Calu3 (cell line): ENCODE measurements at regions not wholly inside any gene's neighbourhood (a gene's known extent, or its start where the extent isn't known, plus 50 kb on each side); places are given as distances from the start of the nearest gene placed in this dataset.

Experiments used
- BruUV-seq: library from RNA; stranded (reverse); fragments of 400-500 nt; replicated peaks from 2 replicates; lab custom pipeline; 2021; lab: Mats Ljungman, UMichigan
- CTCF ChIA-PET: fragments of 300-600 bp; sonication (Branson Sonifier 250); formaldehyde crosslinking; loops from one replicate; lab custom pipeline; 2022; ENCODE audit warnings: antibody characterized with exemption; lab: Charles Lee
- DNase-seq: peaks from one replicate; pipeline ENCODE4 v3.0.0; 2022
- H3K27ac Mint-ChIP-seq: one replicate; pipeline ENCODE4 v1.8.0; 2022; ENCODE audit warnings: mixed read lengths; ENCODE audit not compliant: unreplicated experiment
- H3K27me3 Mint-ChIP-seq: one replicate; pipeline ENCODE4 v1.8.0; 2022; ENCODE audit warnings: mixed read lengths; ENCODE audit not compliant: unreplicated experiment
- H3K36me3 Mint-ChIP-seq: one replicate; pipeline ENCODE4 v1.8.0; 2022; ENCODE audit warnings: mild to moderate bottlenecking, moderate library complexity, mixed read lengths; ENCODE audit not compliant: insufficient read depth, unreplicated experiment
- H3K4me1 Mint-ChIP-seq: one replicate; pipeline ENCODE4 v1.8.0; 2022; ENCODE audit warnings: mild to moderate bottlenecking, low read depth, mixed read lengths; ENCODE audit not compliant: unreplicated experiment
- H3K4me3 Mint-ChIP-seq: one replicate; pipeline ENCODE4 v1.8.0; 2022; ENCODE audit warnings: mild to moderate bottlenecking, low read depth, moderate library complexity, mixed read lengths; ENCODE audit not compliant: unreplicated experiment
- H3K9me3 Mint-ChIP-seq: one replicate; pipeline ENCODE4 v1.8.0; 2022; ENCODE audit warnings: low read depth, mixed read lengths; ENCODE audit not compliant: unreplicated experiment
- CTCF ChIP-seq: fragments of 200-600 bp; IDR thresholded peaks from one replicate; pipeline ENCODE4 v1.8.0; 2022; ENCODE audit warnings: antibody characterized with exemption; ENCODE audit not compliant: unreplicated experiment
- intact Hi-C: fragments of 100-400 bp; cut with micrococcal nuclease; formaldehyde crosslinking; loops from one replicate; pipeline ENCODE4 v1.10.0; 2022; ENCODE audit not compliant: unreplicated experiment

DNA sequence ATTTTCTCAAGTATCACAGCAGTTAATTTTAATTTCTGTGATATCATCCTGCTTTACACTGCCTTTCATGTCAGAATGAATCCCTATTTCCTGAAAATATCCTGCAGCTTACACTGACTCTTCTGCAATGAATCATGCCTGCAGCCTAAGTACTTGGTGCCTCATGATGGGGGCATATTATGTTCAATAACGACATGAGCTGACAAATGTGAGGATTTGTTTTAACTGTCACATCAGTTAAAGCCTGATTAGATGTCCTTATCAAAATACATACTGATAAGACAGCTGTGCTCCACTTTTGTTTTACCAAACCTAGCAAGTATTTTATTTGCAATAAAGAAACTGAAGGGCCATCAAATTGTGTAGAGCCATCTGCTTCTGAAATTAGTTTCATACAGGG, 359.9 kb upstream of the AGA start:
- BruUV-seq: no TSS peak
- TF ChIP-seq CTCF: no peak
- Mint-ChIP-seq H3K27me3 (no peaks in the 10 kb centered on the region), H3K9me3 (no peaks in the 10 kb centered on the region), H3K27ac (no peak overlapping the region), H3K36me3 (no peaks in the 10 kb centered on the region), H3K4me3 (no peak overlapping the region), H3K4me1 (no peaks in the 10 kb centered on the region)
- DNase-seq: no peak
- CTCF ChIA-PET: no interaction called here
- intact Hi-C loops: no loop called here

DNA sequence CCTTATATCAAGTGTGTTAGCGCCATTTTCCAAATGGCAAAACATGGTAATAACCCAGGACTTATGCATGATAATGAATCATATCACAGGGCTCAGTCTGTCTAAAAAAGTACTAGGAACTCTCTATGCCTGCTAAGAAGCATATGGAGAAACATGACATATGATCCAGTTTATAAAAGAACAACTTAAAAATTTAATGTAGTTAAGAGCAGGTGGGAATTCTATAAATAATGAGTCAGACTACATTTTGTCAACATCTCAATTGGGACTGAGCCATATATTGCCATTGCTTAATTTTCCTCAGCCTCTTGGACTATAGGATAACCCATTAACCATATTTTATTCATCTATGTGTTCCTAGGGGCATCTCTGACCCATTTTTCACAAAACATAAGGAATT, 360.4 kb upstream of the AGA start:
- Mint-ChIP-seq H3K4me3 (no peak overlapping the region), H3K9me3 (no peaks in the 10 kb centered on the region), H3K36me3 (no peaks in the 10 kb centered on the region), H3K4me1 (no peaks in the 10 kb centered on the region), H3K27ac (no peak overlapping the region), H3K27me3 (no peaks in the 10 kb centered on the region)
- no TSS peak for BruUV-seq
- TF ChIP-seq CTCF: no peak
- intact Hi-C loops: no loop called here
- CTCF ChIA-PET: no interaction called here
- no peak for DNase-seq

GRCh38 chr4:177803151-177803550, 360.9 kb upstream of the AGA start:
- intact Hi-C loops: no loop called here
- no TSS peak for BruUV-seq
- H3K27me3 Mint-ChIP-seq: no peaks in the 10 kb centered on the region

DNA sequence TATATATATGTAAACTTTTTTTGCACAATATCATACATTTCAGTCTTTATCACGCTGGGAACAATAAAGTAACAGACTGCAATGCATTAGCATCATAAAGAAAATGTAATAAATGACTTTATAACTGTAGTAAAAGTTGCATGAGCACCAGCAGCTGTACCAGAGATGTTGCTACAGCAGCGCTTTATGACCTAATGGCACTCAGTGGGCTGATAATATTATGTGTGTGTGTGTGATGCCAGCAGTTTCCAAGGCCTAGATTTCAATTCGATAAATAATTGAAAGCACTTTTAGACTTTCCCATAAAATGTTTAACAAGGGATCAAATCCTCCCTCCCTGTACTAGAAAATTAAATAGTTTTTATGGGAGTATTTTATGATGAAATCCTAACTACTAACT, 367.6 kb upstream of the AGA start:
- DNase-seq: no peak
- no peak overlapping the region for H3K27ac Mint-ChIP-seq

More at GRCh38 chr4:177803151-177803550, 360.9 kb upstream of the AGA start:
- CTCF ChIA-PET: no interaction called here
- TF ChIP-seq CTCF: no peak
- DNase-seq: no peak
- H3K27ac Mint-ChIP-seq: no peak overlapping the region
- no peaks in the 10 kb centered on the region for H3K4me1 Mint-ChIP-seq
- H3K4me3 Mint-ChIP-seq: no peak overlapping the region
- H3K36me3 Mint-ChIP-seq: no peaks in the 10 kb centered on the region
- H3K9me3 Mint-ChIP-seq: no peaks in the 10 kb centered on the region

More for the DNA sequence above, 367.6 kb upstream of the AGA start:
- no peaks in the 10 kb centered on the region for H3K36me3 Mint-ChIP-seq
- BruUV-seq: no TSS peak
- H3K4me3 Mint-ChIP-seq: no peak overlapping the region
- no peaks in the 10 kb centered on the region for H3K4me1 Mint-ChIP-seq
- H3K27me3 Mint-ChIP-seq: no peaks in the 10 kb centered on the region
- CTCF ChIA-PET: no interaction called here
- no peaks in the 10 kb centered on the region for H3K9me3 Mint-ChIP-seq
- no peak for TF ChIP-seq CTCF
- intact Hi-C loops: no loop called here
